D721Med (cell line): ENCODE measurements at regions not wholly inside any gene's neighbourhood (a gene's known extent, or its start where the extent isn't known, plus 50 kb on each side); places are given as distances from the start of the nearest gene placed in this dataset.
A peak's percentile ranks its signal among the peaks of the same experiment; 100 is the strongest.

Experiments
- DNase-seq: peaks from one replicate; pipeline ENCODE4 v3.0.0; 2011; ENCODE audit warnings: low spot score; ENCODE audit not compliant: insufficient read length
- FAIRE-seq: peaks from 2 replicates; lab custom pipeline; 2011; peaks lifted over from hg19 to GRCh38; lab: Jason Lieb, UNC
- TF ChIP-seq, protein P1 (sequence below): IDR thresholded peaks from 2 replicates; pipeline ENCODE4 v1.5.1; 2012; ENCODE audit warnings: mild to moderate bottlenecking, control low read depth; ENCODE audit not compliant: insufficient read depth; ENCODE audit errors: missing control alignments

- TF ChIP-seq, protein P1, sequence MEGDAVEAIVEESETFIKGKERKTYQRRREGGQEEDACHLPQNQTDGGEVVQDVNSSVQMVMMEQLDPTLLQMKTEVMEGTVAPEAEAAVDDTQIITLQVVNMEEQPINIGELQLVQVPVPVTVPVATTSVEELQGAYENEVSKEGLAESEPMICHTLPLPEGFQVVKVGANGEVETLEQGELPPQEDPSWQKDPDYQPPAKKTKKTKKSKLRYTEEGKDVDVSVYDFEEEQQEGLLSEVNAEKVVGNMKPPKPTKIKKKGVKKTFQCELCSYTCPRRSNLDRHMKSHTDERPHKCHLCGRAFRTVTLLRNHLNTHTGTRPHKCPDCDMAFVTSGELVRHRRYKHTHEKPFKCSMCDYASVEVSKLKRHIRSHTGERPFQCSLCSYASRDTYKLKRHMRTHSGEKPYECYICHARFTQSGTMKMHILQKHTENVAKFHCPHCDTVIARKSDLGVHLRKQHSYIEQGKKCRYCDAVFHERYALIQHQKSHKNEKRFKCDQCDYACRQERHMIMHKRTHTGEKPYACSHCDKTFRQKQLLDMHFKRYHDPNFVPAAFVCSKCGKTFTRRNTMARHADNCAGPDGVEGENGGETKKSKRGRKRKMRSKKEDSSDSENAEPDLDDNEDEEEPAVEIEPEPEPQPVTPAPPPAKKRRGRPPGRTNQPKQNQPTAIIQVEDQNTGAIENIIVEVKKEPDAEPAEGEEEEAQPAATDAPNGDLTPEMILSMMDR, result peak; percentile 81
These were observed 531.3 kb upstream of the JAG1 start for GRCh38 chr20:11204926-11205768.

GRCh38 chr20:11205769-11206362 is 532.1 kb upstream of the JAG1 start:
- TF ChIP-seq, protein P1, result no peak
- FAIRE-seq (no peak), DNase-seq (no peak)

More at GRCh38 chr20:11204926-11205768, 531.3 kb upstream of the JAG1 start:
- FAIRE-seq (no peak), DNase-seq (no peak)

GRCh38 chr20:11207749-11208502 is 534.1 kb upstream of the JAG1 start:
- TF ChIP-seq, protein P1, result no peak
- DNase-seq (no peak), FAIRE-seq (no peak)

- FAIRE-seq, result no peak
- TF ChIP-seq, protein P1, result no peak
- DNase-seq, result no peak
These were observed 536.8 kb upstream of the JAG1 start for GRCh38 chr20:11210611-11211010.

DNA sequence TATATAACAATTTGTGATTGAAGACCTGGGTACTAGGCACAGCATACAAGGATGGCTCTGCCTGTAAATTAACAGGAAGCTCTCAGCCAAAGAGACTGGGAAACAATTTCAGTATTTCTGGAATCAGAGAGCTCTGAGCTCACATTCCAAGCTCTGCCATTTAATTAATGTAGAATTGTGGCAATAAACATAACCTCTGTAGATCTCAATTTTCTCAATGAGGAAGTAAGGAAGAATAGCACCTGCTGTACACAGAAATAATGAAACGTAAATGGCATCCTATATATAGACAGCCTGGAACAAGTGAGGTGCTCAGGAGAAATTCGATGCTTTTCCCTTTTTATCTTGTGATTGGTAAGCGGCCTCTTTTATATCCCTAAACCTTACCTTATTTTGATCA is 538.5 kb upstream of the JAG1 start:
- DNase-seq, result no peak
- TF ChIP-seq, protein P1, result no peak
- no peak for FAIRE-seq

- FAIRE-seq (no peak), DNase-seq (no peak)
- TF ChIP-seq, protein P1, result no peak
These were observed 539.1 kb upstream of the JAG1 start for GRCh38 chr20:11212902-11213301.
